BLaER1 treated with 17β-estradiol and CSF1 and Interleukin-3, amounts not matched to agents 10 nM and 100 nM (cell line): ENCODE measurements at regions not wholly inside any gene's neighbourhood (a gene's known extent, or its start where the extent isn't known, plus 50 kb on each side); places are given as distances from the start of the nearest gene placed in this dataset.

Experiments used
- H3K27ac ChIP-seq, 11 experiments: shearing (Covaris generic); formaldehyde crosslinking; 2 replicates each; pipeline ENCODE4 v1.8.1; 2022
- H3K27me3 ChIP-seq, 11 experiments: shearing (Covaris generic); formaldehyde crosslinking; 2 replicates each; pipeline ENCODE4 v1.8.1; 2022
- H3K36me3 ChIP-seq, 11 experiments: shearing (Covaris generic); formaldehyde crosslinking; 2 replicates each; pipeline ENCODE4 v1.8.1; 2022
- H3K4me1 ChIP-seq, 10 experiments: shearing (Covaris generic); formaldehyde crosslinking; 2 replicates each; pipeline ENCODE4 v1.8.1; 2022
- H3K4me2 ChIP-seq, 11 experiments: shearing (Covaris generic); formaldehyde crosslinking; 2 replicates each; pipeline ENCODE4 v1.8.1; 2022
- H3K4me3 ChIP-seq, 10 experiments: shearing (Covaris generic); formaldehyde crosslinking; 2 replicates each; pipeline ENCODE4 v1.8.1; 2022
- H3K9ac ChIP-seq, 11 experiments: shearing (Covaris generic); formaldehyde crosslinking; 2 replicates each; pipeline ENCODE4 v1.8.1; 2022
- H3K9me3 ChIP-seq, 11 experiments: shearing (Covaris generic); formaldehyde crosslinking; replicated peaks in 1 of 11; 2 replicates each; pipeline ENCODE4 v1.8.1; 2022
- H4K20me1 ChIP-seq, 11 experiments: shearing (Covaris generic); formaldehyde crosslinking; 2 replicates each; pipeline ENCODE4 v1.8.1; 2022
- Cebpa-rat ChIP-seq, 11 experiments: shearing (Covaris generic); IDR thresholded peaks; 2 replicates each; pipeline ENCODE4 v1.8.1; 2022

DNA sequence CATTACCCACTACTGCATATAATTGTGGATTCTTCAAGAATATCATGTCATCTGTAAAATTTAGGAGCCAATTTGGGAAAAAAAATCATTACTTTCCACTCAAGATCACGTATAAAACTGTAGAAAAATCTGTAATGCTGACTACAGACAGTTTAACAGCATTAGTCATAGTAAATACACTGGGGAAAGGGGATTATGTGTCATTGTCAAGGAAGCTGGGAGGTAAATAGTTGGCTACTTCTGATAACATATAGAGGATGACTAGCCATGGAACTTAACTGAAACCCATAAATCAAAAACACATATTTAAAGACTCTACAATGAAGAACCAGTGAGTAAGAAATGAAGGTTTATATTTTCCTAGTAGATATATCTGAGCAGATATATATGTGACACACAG, 1666.4 kb upstream of the IGFBP7 start:
- Histone ChIP-seq H4K20me1 (no peaks in the 10 kb centered on the region), H3K27me3 (no peaks in the 10 kb centered on the region), H3K36me3 (no peaks in the 10 kb centered on the region), H3K27ac (no peak overlapping the region), H3K4me1 (no peaks in the 10 kb centered on the region), H3K9me3 (no peaks in the 10 kb centered on the region), H3K9ac (no peak overlapping the region), H3K4me2 (no peak overlapping the region), H3K4me3 (no peak overlapping the region)
- no peak for TF ChIP-seq Cebpa-rat (IDR thresholded peaks at IDR 0.05)

DNA sequence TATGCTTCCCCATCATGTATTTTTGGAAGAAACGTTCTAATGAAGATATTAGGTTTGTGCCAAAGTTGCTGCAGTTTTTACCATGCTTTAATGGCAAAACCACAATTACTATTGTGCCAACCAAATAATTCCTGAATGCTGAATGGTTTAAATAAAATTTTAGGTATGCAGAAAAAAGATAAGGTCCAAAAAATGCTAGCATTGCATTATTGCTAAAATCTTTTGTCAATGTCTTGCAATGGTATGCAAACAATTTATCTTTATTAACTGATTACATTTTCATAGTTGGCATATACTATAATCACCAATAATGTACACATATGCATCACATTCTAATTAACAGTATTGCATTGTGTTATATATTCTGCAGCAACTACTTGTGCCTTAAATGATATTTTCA, 1657.4 kb upstream of the IGFBP7 start:
- H3K9me3 ChIP-seq, result no peaks in the 10 kb centered on the region
- no peak overlapping the region for H3K4me2 ChIP-seq
- H3K9ac ChIP-seq, result no peak overlapping the region
- H3K4me1 ChIP-seq, result no peaks in the 10 kb centered on the region
- H4K20me1 ChIP-seq, result no peaks in the 10 kb centered on the region
- no peaks in the 10 kb centered on the region for H3K27me3 ChIP-seq
- H3K36me3 ChIP-seq, result no peaks in the 10 kb centered on the region
- no peak overlapping the region for H3K27ac ChIP-seq
- no peak for TF ChIP-seq Cebpa-rat (IDR thresholded peaks at IDR 0.05)
- H3K4me3 ChIP-seq, result no peak overlapping the region

DNA sequence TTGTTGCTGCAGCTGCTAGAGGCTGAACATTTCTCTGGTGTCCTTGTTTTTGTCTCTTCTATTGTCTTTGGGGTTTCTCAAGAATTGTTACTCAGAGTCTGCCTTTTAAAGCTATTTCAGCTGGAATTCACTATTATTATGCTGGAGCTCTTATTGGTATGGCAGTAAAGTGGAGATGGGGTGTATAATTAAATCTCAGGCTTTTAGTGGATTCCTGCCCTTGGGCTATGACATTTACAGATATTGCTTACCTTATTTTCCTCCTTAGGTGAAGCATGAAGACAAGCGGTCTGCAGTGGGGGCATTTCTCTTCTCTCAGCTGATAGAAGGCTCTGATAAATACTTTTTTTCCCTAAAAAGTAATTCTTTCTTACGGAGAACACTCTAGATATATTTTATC, 1656.6 kb upstream of the IGFBP7 start:
- no peaks in the 10 kb centered on the region for H4K20me1 ChIP-seq
- TF ChIP-seq Cebpa-rat (IDR thresholded peaks at IDR 0.05), result no peak
- no peaks in the 10 kb centered on the region for H3K27me3 ChIP-seq
- H3K4me1 ChIP-seq, result no peaks in the 10 kb centered on the region
- no peak overlapping the region for H3K9ac ChIP-seq
- no peaks in the 10 kb centered on the region for H3K36me3 ChIP-seq
- H3K9me3 ChIP-seq, result no peaks in the 10 kb centered on the region
- H3K27ac ChIP-seq, result no peak overlapping the region
- H3K4me3 ChIP-seq, result no peak overlapping the region
- H3K4me2 ChIP-seq, result no peak overlapping the region

DNA sequence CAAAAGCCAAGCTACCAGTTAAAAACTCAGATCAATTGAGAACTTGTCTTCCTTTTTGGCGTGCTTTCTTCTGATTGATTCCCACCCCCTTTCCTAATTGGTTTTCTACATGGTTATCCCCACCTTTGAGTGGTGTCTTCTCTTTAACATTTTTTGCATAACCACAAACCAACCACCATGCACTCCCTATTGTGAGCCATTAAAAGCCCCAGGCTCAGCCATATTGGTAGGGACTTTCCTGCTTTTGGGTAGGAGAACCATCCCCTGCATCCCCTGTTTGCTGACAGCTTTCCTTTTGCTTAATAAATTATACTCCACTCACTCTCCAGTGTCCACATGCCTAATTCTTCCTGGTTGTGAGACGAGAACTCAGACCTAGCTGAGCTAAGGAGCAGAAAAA, 1651.4 kb upstream of the IGFBP7 start:
- Histone ChIP-seq H3K9me3 (no peaks in the 10 kb centered on the region), H3K4me3 (no peak overlapping the region), H4K20me1 (no peaks in the 10 kb centered on the region), H3K27ac (no peak overlapping the region), H3K9ac (no peak overlapping the region), H3K4me1 (no peaks in the 10 kb centered on the region), H3K36me3 (no peaks in the 10 kb centered on the region), H3K27me3 (no peaks in the 10 kb centered on the region), H3K4me2 (no peak overlapping the region)
- no peak for TF ChIP-seq Cebpa-rat (IDR thresholded peaks at IDR 0.05)

DNA sequence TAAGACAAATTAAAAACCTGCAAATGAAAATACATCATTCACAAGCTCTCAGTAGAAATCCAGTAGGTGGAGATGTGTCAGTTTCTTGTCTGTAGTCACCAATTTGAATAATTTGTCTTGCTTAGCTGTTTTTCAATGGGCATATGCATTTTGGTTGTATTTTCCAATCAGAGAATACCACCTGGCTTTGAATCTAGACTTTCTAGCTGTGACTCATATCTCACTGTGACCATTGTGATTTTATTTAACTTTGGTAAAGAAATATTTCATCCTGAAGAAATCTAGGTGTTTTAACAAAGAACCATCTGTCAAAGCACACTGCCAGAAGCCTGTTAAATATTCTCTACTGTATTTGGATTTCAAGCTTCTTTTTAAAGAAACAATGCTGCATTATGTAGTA, 1650.6 kb upstream of the IGFBP7 start:
- no peak overlapping the region for H3K27ac ChIP-seq
- no peaks in the 10 kb centered on the region for H3K4me1 ChIP-seq
- no peaks in the 10 kb centered on the region for H3K9me3 ChIP-seq
- H3K27me3 ChIP-seq, result no peaks in the 10 kb centered on the region
- no peak overlapping the region for H3K4me2 ChIP-seq
- TF ChIP-seq Cebpa-rat (IDR thresholded peaks at IDR 0.05), result no peak
- no peak overlapping the region for H3K9ac ChIP-seq
- no peak overlapping the region for H3K4me3 ChIP-seq
- no peaks in the 10 kb centered on the region for H4K20me1 ChIP-seq
- no peaks in the 10 kb centered on the region for H3K36me3 ChIP-seq

DNA sequence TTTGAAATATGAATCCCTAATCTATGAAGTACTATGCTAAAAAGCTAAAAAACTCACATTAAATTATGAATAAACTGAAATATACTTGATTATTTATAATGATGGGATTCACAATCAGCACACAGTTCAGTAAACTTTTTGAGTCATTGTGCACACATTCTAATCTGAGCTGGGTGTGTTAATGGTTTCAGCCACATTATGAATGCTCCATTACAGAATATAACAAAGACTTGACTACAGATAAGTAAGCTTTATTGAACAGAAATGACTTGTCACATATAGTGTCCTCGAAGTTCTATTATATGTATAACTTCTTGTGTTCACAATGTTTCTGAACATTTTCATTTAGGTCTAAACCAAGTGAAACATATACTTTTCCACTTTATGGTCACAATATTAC, 1649.9 kb upstream of the IGFBP7 start:
- H3K4me3 ChIP-seq, result no peak overlapping the region
- H4K20me1 ChIP-seq, result no peaks in the 10 kb centered on the region
- H3K9me3 ChIP-seq, result no peaks in the 10 kb centered on the region
- no peak overlapping the region for H3K27ac ChIP-seq
- H3K36me3 ChIP-seq, result no peaks in the 10 kb centered on the region
- no peak overlapping the region for H3K9ac ChIP-seq
- TF ChIP-seq Cebpa-rat (IDR thresholded peaks at IDR 0.05), result no peak
- no peak overlapping the region for H3K4me2 ChIP-seq
- no peaks in the 10 kb centered on the region for H3K27me3 ChIP-seq
- H3K4me1 ChIP-seq, result no peaks in the 10 kb centered on the region

DNA sequence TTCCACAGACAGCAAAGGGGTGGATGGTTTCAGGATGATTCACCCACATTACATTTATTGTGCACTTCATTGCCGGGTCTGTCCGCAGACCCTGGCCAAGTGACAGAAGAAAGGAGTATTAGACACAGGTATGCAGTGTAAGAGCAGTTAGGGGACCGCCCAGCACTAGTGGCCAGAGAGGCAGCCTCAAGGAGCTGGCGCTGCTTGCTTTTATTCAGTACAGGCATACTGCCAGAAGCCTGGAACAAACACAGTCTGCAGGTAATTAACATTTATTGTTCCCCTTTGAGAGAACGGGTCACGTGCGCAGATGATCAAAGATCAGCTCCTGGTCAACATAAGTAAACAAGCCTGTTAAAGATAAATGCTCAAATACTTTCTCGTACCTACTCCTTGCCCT, 1639.0 kb upstream of the IGFBP7 start:
- H3K4me2 ChIP-seq, result no peak overlapping the region
- no peak for TF ChIP-seq Cebpa-rat (IDR thresholded peaks at IDR 0.05)

DNA sequence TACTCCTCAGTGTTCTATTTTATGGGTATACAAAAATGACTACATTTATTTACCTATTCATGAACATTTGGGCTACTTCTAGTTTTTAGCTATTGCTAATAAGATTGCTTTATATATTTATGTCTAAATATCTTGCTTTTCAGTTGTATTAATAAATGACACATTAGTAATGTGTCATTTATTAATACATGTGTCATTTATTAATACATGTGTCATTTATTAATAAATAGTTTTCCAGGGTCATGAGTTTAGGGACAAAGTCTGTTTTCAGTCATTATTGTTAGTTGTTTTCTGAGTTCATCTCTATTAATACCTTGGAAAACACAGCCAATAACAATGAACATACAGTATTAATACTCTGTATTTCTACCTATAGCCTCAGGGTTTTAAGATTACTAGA, 1630.7 kb upstream of the IGFBP7 start:
- Histone ChIP-seq H3K36me3 (no peaks in the 10 kb centered on the region), H4K20me1 (no peaks in the 10 kb centered on the region), H3K4me1 (no peaks in the 10 kb centered on the region), H3K9me3 (no peaks in the 10 kb centered on the region), H3K27me3 (no peaks in the 10 kb centered on the region), H3K4me3 (no peak overlapping the region), H3K27ac (no peak overlapping the region), H3K9ac (no peak overlapping the region), H3K4me2 (no peak overlapping the region)
- TF ChIP-seq Cebpa-rat (IDR thresholded peaks at IDR 0.05), result no peak

More for the DNA sequence above, 1639.0 kb upstream of the IGFBP7 start:
- H4K20me1 ChIP-seq, result no peaks in the 10 kb centered on the region
- no peaks in the 10 kb centered on the region for H3K27me3 ChIP-seq
- H3K9me3 ChIP-seq, result no peaks in the 10 kb centered on the region
- H3K9ac ChIP-seq, result no peak overlapping the region
- no peak overlapping the region for H3K4me3 ChIP-seq
- H3K4me1 ChIP-seq, result no peaks in the 10 kb centered on the region
- no peak overlapping the region for H3K27ac ChIP-seq
- H3K36me3 ChIP-seq, result no peaks in the 10 kb centered on the region

DNA sequence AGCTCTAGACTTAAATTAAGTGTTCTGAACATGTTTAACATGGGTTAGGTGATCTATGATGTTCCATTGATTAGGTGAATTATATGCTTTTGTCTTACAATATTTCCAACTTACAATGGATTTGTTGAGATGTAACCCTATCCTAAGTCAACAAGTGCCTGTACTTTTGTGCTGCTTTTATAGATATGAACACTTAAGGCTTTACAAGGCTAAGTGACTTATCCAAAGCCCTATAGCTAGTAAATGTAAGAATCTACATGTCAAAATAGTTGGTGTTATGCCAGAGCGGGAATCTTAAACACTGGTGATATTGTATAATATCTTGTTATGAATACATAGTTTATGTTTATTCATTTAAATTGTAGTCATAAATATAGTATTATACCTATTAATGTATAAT, 1629.1 kb upstream of the IGFBP7 start:
- H3K4me1 ChIP-seq, result no peaks in the 10 kb centered on the region
- H3K36me3 ChIP-seq, result no peaks in the 10 kb centered on the region
- no peaks in the 10 kb centered on the region for H3K9me3 ChIP-seq
- no peak overlapping the region for H3K4me3 ChIP-seq
- H3K4me2 ChIP-seq, result no peak overlapping the region
- no peak for TF ChIP-seq Cebpa-rat (IDR thresholded peaks at IDR 0.05)
- no peak overlapping the region for H3K27ac ChIP-seq
- H4K20me1 ChIP-seq, result no peaks in the 10 kb centered on the region
- no peak overlapping the region for H3K9ac ChIP-seq
- H3K27me3 ChIP-seq, result no peaks in the 10 kb centered on the region

DNA sequence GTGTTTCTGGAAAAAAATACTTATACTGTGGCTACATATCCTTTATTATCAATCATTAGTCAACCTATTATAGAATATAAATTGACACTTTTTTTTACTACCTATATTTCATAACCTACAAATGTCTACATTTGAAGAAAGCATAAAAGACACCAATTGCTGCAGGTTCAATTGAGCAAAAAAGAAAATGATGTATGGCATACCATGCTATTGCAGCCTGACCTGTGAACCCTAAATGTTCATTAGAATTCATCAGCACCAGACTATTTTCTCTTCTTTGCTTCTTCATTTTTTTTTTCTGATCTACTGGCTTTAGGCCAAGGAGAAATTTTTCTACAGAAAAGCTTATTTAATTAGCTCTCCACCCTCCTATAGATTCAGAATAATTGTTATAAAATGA, 1628.2 kb upstream of the IGFBP7 start:
- Histone ChIP-seq H4K20me1 (no peaks in the 10 kb centered on the region), H3K9me3 (no peaks in the 10 kb centered on the region), H3K36me3 (no peaks in the 10 kb centered on the region), H3K27ac (no peak overlapping the region), H3K9ac (no peak overlapping the region), H3K27me3 (no peaks in the 10 kb centered on the region), H3K4me2 (no peak overlapping the region), H3K4me3 (no peak overlapping the region), H3K4me1 (no peaks in the 10 kb centered on the region)
- TF ChIP-seq Cebpa-rat (IDR thresholded peaks at IDR 0.05), result no peak
